Ascending aorta (tissue), 2 donors: ENCODE measurements at regions not wholly inside any gene's neighbourhood (a gene's known extent, or its start where the extent isn't known, plus 50 kb on each side); places are given as distances from the start of the nearest gene placed in this dataset.
A peak's percentile ranks its signal among the peaks of the same experiment; 100 is the strongest.

Experiments used
- DNase-seq, 2 donors: peaks; one replicate each; pipeline ENCODE4 v3.0.0-alpha.2; 2019; ENCODE audit warnings: low spot score in 2 of 2
- H3K27ac ChIP-seq, 2 donors: fragments of 200-600 bp; sonication (generic); one replicate each; pipeline ENCODE4 v1.5.1; 2016 to 2017; ENCODE audit warnings: mild to moderate bottlenecking in 1 of 2
- H3K27me3 ChIP-seq: fragments of 200-600 bp; sonication (generic); one replicate; pipeline ENCODE4 v1.5.1; 2017
- H3K36me3 ChIP-seq, 2 donors: fragments of 200-600 bp; sonication (generic); one replicate each; pipeline ENCODE4 v1.5.1; 2016
- H3K4me1 ChIP-seq, 2 donors: fragments of 200-600 bp; sonication (generic); one replicate each; pipeline ENCODE4 v1.5.1; 2016 to 2017; ENCODE audit warnings: mild to moderate bottlenecking in 1 of 2
- H3K4me3 ChIP-seq, 2 donors: fragments of 200-600 bp; sonication (generic); one replicate each; pipeline ENCODE4 v1.5.1; 2016 to 2017; ENCODE audit warnings: mild to moderate bottlenecking in 1 of 2
- H3K9me3 ChIP-seq, 2 donors: fragments of 200-600 bp; sonication (generic); one replicate each; pipeline ENCODE4 v1.5.1; 2016
- intact Hi-C: fragments of 100-400 bp; cut with DNase I; formaldehyde crosslinking; loops from one replicate; pipeline ENCODE4 v1.15.1; 2023
- TF ChIP-seq, protein P1 (sequence below), 3 experiments: fragments of 200-600 bp in 2 of 3; fragments of 450-650 bp in 1 of 3; sonication (generic) in 2 of 3; IDR thresholded peaks; one replicate each; pipeline ENCODE4 v1.5.1; 2016 to 2019; ENCODE audit warnings: antibody characterized with exemption in 3 of 3, mild to moderate bottlenecking in 1 of 3, moderate library complexity in 1 of 3

- DNase-seq, result no peak
- intact Hi-C loops, result no loop called here
- Histone ChIP-seq H3K36me3 (no peaks in the 10 kb centered on the region), H3K4me1 (no peaks in the 10 kb centered on the region), H3K9me3 (no peaks in the 10 kb centered on the region), H3K4me3 (no peak overlapping the region), H3K27ac (no peak overlapping the region), H3K27me3 (no peaks in the 10 kb centered on the region)
- TF ChIP-seq, protein P1, sequence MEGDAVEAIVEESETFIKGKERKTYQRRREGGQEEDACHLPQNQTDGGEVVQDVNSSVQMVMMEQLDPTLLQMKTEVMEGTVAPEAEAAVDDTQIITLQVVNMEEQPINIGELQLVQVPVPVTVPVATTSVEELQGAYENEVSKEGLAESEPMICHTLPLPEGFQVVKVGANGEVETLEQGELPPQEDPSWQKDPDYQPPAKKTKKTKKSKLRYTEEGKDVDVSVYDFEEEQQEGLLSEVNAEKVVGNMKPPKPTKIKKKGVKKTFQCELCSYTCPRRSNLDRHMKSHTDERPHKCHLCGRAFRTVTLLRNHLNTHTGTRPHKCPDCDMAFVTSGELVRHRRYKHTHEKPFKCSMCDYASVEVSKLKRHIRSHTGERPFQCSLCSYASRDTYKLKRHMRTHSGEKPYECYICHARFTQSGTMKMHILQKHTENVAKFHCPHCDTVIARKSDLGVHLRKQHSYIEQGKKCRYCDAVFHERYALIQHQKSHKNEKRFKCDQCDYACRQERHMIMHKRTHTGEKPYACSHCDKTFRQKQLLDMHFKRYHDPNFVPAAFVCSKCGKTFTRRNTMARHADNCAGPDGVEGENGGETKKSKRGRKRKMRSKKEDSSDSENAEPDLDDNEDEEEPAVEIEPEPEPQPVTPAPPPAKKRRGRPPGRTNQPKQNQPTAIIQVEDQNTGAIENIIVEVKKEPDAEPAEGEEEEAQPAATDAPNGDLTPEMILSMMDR (IDR thresholded peaks at IDR 0.05), result no peak
Measured at GRCh38 chr2:236762628-236763027, 193.0 kb downstream of the ACKR3 start.

DNA sequence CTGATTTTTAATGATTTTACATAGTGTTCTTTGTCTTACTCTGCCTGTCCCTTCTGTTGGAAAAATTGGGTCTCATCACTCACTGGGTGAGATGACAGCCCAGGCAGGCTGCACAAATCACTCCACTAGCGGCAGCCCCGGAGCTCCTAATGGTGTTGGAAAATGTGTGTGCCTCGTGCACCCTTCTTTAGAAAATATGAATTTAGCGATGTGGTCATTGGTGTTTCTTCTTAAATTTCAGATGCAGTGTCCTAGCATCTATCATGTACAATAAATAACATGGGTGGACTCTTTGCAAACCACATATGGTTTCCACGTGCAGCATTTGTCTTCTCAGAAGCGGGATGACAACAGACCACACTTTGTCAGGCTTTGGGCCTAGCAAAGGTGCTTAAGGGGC, 194.2 kb downstream of the ACKR3 start:
- intact Hi-C loops, result no loop called here
- TF ChIP-seq, protein P1 (IDR thresholded peaks at IDR 0.05), result no peak
- no peak for DNase-seq
- no peaks in the 10 kb centered on the region for H3K9me3 ChIP-seq
- no peaks in the 10 kb centered on the region for H3K36me3 ChIP-seq
- no peaks in the 10 kb centered on the region for H3K27me3 ChIP-seq
- H3K27ac ChIP-seq, result no peak overlapping the region
- H3K4me1 ChIP-seq, result no peaks in the 10 kb centered on the region
- H3K4me3 ChIP-seq, result no peak overlapping the region

- intact Hi-C loops, result no loop called here
- Histone ChIP-seq H3K9me3 (no peaks in the 10 kb centered on the region), H3K27me3 (no peaks in the 10 kb centered on the region), H3K36me3 (no peaks in the 10 kb centered on the region), H3K4me3 (no peak overlapping the region), H3K4me1 (no peaks in the 10 kb centered on the region), H3K27ac (no peak overlapping the region)
- TF ChIP-seq, protein P1 (IDR thresholded peaks at IDR 0.05), result no peak
- no peak for DNase-seq
Measured at GRCh38 chr2:236764716-236765115, 195.1 kb downstream of the ACKR3 start.

GRCh38 chr2:236765478-236765877, 195.9 kb downstream of the ACKR3 start:
- TF ChIP-seq, protein P1 (IDR thresholded peaks at IDR 0.05), result no peak
- peak in 1 of 2 donors; percentile 9 for DNase-seq
- H3K36me3 ChIP-seq, result no peaks in the 10 kb centered on the region
- no peaks in the 10 kb centered on the region for H3K27me3 ChIP-seq
- no peak overlapping the region for H3K27ac ChIP-seq
- no peak overlapping the region for H3K4me3 ChIP-seq
- H3K4me1 ChIP-seq, result no peaks in the 10 kb centered on the region
- intact Hi-C loops, result no loop called here
- no peaks in the 10 kb centered on the region for H3K9me3 ChIP-seq

DNA sequence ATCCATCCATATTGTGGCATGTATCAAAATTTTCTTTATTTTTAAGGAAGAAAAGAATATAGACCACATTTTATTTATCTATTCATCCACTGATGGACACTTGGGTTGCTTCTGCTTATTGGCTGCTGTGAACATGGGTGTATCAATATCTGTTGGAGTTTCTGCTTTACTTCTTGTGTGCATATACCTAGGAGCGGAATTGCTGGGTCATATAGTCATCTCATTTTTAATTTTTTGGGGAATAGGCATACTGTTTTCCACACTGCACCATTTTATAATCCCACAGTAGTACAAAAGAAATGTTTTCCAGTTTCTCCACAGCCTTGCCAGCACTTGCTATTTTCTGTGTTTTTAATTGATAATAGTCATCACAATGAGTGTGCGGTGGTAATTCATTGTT, 197.2 kb downstream of the ACKR3 start:
- no peaks in the 10 kb centered on the region for H3K27me3 ChIP-seq
- H3K9me3 ChIP-seq, result no peaks in the 10 kb centered on the region
- no peak for DNase-seq
- H3K4me3 ChIP-seq, result no peak overlapping the region
- no peak overlapping the region for H3K27ac ChIP-seq
- TF ChIP-seq, protein P1 (IDR thresholded peaks at IDR 0.05), result no peak
- no peaks in the 10 kb centered on the region for H3K36me3 ChIP-seq
- H3K4me1 ChIP-seq, result no peaks in the 10 kb centered on the region
- intact Hi-C loops, result no loop called here

DNA sequence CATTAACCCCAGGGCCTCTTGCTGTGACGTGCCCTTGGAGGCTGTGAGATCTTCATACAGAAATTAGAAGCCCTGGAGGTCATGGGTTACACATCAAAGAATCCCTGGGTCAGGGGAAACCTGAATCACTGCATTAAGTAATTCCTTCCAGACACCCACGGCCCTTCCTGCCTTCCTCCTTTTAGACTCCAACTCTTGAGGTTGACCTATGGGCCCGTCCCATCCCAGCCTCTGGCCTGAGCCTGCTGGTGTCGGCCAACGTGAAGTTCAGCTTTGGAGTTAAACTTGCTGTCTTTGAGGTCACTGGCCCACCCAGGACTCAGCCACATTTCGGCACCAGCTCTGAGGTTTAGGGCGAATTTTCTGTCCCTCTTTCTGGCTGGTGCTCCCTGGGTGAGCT, 198.3 kb downstream of the ACKR3 start:
- Histone ChIP-seq H3K27me3 (no peaks in the 10 kb centered on the region), H3K4me1 (no peaks in the 10 kb centered on the region), H3K9me3 (no peaks in the 10 kb centered on the region), H3K36me3 (no peaks in the 10 kb centered on the region), H3K27ac (no peak overlapping the region), H3K4me3 (no peak overlapping the region)
- intact Hi-C loops, result no loop called here
- TF ChIP-seq, protein P1 (IDR thresholded peaks at IDR 0.05), result no peak
- peak in 1 of 2 donors; percentile 46 for DNase-seq
